Neural cell (in vitro differentiated cells): ENCODE measurements at regions not wholly inside any gene's neighbourhood (a gene's known extent, or its start where the extent isn't known, plus 50 kb on each side); places are given as distances from the start of the nearest gene placed in this dataset.

Experiments used
- CTCF ChIP-seq: fragments of 450-650 bp; IDR thresholded peaks from 2 replicates; pipeline ENCODE4 v1.5.1; 2014; ENCODE audit warnings: antibody characterized with exemption, mild to moderate bottlenecking, moderate library complexity; ENCODE audit not compliant: poor library complexity, severe bottlenecking
- EP300 ChIP-seq: fragments of 450-650 bp; conservative IDR thresholded peaks from 2 replicates; pipeline ENCODE4 v1.6.1; 2014; ENCODE audit warnings: antibody characterized with exemption, mild to moderate bottlenecking, moderate library complexity; ENCODE audit not compliant: poor library complexity, severe bottlenecking
- EZH2 ChIP-seq: fragments of 200-600, 300-800 bp; shearing (Covaris generic), sonication (generic); IDR thresholded peaks from 2 replicates; pipeline ENCODE4 v1.6.1; 2014; ENCODE audit warnings: antibody characterized with exemption, low read length, borderline replicate concordance, mild to moderate bottlenecking; ENCODE audit not compliant: insufficient read depth, poor library complexity, severe bottlenecking
- MXI1 ChIP-seq: fragments of 450-650 bp; conservative IDR thresholded peaks from 2 replicates; pipeline ENCODE4 v1.6.1; 2014; ENCODE audit warnings: antibody characterized with exemption, mild to moderate bottlenecking; ENCODE audit not compliant: poor library complexity, severe bottlenecking
- POLR2AphosphoS5 ChIP-seq: IDR thresholded peaks from 2 replicates; pipeline ENCODE4 v1.6.1; 2012
- RAD21 ChIP-seq: fragments of 450-650 bp; conservative IDR thresholded peaks from 2 replicates; pipeline ENCODE4 v1.6.1; 2014; ENCODE audit warnings: antibody characterized with exemption, mild to moderate bottlenecking, moderate library complexity
- REST ChIP-seq: IDR thresholded peaks from 2 replicates; pipeline ENCODE4 v1.6.1; 2012; ENCODE audit warnings: borderline replicate concordance
- TAF1 ChIP-seq: IDR thresholded peaks from 2 replicates; pipeline ENCODE4 v1.6.1; 2012; ENCODE audit warnings: low read depth

GRCh38 chr5:174426388-174426787 lies 298.0 kb upstream of the MSX2 start:
- TF ChIP-seq RAD21 (no peak), TAF1 (no peak), CTCF (no peak), EZH2 (no peak), POLR2AphosphoS5 (no peak), MXI1 (no peak), REST (no peak), EP300 (no peak)
